SU-DHL-6 (cell line): ENCODE measurements at regions not wholly inside any gene's neighbourhood (a gene's known extent, or its start where the extent isn't known, plus 50 kb on each side); places are given as distances from the start of the nearest gene placed in this dataset.

Source experiments
- CTCF ChIP-seq: fragments of 200-600 bp; sonication (generic); IDR thresholded peaks from one replicate; pipeline ENCODE4 v1.5.1; 2017; ENCODE audit warnings: antibody characterized with exemption, mild to moderate bottlenecking, low read length, moderate library complexity; ENCODE audit not compliant: insufficient read depth, poor library complexity, severe bottlenecking
- EZH2phosphoT487 ChIP-seq: fragments of 200-600 bp; sonication (generic), shearing (Covaris generic); conservative IDR thresholded peaks from 2 replicates; pipeline ENCODE4 v1.6.1; 2018; ENCODE audit warnings: mild to moderate bottlenecking, antibody characterized with exemption, low read length, moderate library complexity, mixed read lengths

- TF ChIP-seq CTCF (no peak), EZH2phosphoT487 (no peak)
These were observed 123.4 kb upstream of the IFNE start for GRCh38 chr9:21605489-21605931.
